Uterus (tissue), 3 donors: ENCODE measurements at regions not wholly inside any gene's neighbourhood (a gene's known extent, or its start where the extent isn't known, plus 50 kb on each side); places are given as distances from the start of the nearest gene placed in this dataset.

Source experiments
- DNase-seq, 2 donors: peaks; one replicate each; pipeline ENCODE4 v3.0.0-alpha.2; 2019 to 2020
- H3K27ac ChIP-seq, 2 donors: fragments of 200-600 bp; sonication (generic); 1 replicate in 1 of 2; 2 replicates in 1 of 2; pipeline ENCODE4 v1.5.1; 2016 to 2018
- H3K27me3 ChIP-seq, 2 donors: fragments of 200-600 bp; sonication (generic); one replicate each; pipeline ENCODE4 v1.5.1; 2018 to 2019; ENCODE audit warnings: control low read depth in 1 of 2
- H3K36me3 ChIP-seq, 2 donors: fragments of 200-600 bp; sonication (generic); one replicate each; pipeline ENCODE4 v1.5.1; 2019; ENCODE audit warnings: control low read depth in 1 of 2
- H3K4me1 ChIP-seq, 2 donors: fragments of 200-600 bp; sonication (generic); one replicate each; pipeline ENCODE4 v1.5.1; 2018 to 2019; ENCODE audit warnings: control low read depth in 1 of 2
- H3K4me3 ChIP-seq, 2 donors: fragments of 200-600 bp; sonication (generic); 1 replicate in 1 of 2; 2 replicates in 1 of 2; pipeline ENCODE4 v1.5.1; 2018 to 2019; ENCODE audit warnings: mild to moderate bottlenecking in 1 of 2
- H3K9me3 ChIP-seq, 2 donors: fragments of 200-600 bp; sonication (generic); one replicate each; pipeline ENCODE4 v1.5.1; 2019; ENCODE audit warnings: control low read depth in 1 of 2
- POLR2A ChIP-seq, 2 donors: fragments of 450-650 bp; IDR thresholded peaks; one replicate each; pipeline ENCODE4 v1.6.1; 2016; ENCODE audit warnings: antibody characterized with exemption in 2 of 2, mild to moderate bottlenecking in 1 of 2, moderate library complexity in 1 of 2
- intact Hi-C: fragments of 100-400 bp; cut with DNase I; formaldehyde crosslinking; loops from one replicate; pipeline ENCODE4 v1.15.1; 2023; ENCODE audit warnings: low total_unique reads
- TF ChIP-seq, protein P1 (sequence below), 4 experiments: fragments of 200-600 bp in 2 of 4; fragments of 450-650 bp in 2 of 4; sonication (generic) in 2 of 4; IDR thresholded peaks; one replicate each; pipeline ENCODE4 v1.5.1; 2016 to 2019; ENCODE audit warnings: antibody characterized with exemption in 4 of 4, mild to moderate bottlenecking in 2 of 4, moderate library complexity in 1 of 4
- donor health status: DM: yes; HTN: yes; CAD: no.

DNA sequence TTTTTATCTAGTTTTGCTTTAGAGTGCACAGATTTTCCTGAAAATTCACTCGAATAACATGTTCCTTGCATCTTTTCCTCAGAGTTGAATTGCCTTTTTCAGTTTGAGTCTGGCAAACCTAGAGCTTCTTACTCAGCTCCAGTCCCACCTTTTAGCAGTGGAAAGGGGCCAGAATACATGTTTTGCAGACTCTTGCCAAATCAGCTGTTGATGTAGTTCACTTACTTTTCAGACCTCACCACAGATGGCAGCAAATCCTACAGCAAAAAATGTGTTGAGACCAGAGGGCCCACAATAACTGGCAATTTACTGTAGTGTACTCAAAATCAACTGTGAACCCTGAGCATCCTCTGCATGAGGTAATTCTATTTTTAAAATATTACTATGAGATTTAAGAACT is 545.2 kb upstream of the ACO1 start:
- H3K36me3 ChIP-seq, result no peaks in the 10 kb centered on the region
- no peak for DNase-seq
- H3K4me3 ChIP-seq, result no peak overlapping the region
- no peaks in the 10 kb centered on the region for H3K27me3 ChIP-seq
- TF ChIP-seq, protein P1, sequence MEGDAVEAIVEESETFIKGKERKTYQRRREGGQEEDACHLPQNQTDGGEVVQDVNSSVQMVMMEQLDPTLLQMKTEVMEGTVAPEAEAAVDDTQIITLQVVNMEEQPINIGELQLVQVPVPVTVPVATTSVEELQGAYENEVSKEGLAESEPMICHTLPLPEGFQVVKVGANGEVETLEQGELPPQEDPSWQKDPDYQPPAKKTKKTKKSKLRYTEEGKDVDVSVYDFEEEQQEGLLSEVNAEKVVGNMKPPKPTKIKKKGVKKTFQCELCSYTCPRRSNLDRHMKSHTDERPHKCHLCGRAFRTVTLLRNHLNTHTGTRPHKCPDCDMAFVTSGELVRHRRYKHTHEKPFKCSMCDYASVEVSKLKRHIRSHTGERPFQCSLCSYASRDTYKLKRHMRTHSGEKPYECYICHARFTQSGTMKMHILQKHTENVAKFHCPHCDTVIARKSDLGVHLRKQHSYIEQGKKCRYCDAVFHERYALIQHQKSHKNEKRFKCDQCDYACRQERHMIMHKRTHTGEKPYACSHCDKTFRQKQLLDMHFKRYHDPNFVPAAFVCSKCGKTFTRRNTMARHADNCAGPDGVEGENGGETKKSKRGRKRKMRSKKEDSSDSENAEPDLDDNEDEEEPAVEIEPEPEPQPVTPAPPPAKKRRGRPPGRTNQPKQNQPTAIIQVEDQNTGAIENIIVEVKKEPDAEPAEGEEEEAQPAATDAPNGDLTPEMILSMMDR (IDR thresholded peaks at IDR 0.05), result no peak
- no peak for TF ChIP-seq POLR2A (IDR thresholded peaks at IDR 0.05)
- intact Hi-C loops, result no loop called here
- no peaks in the 10 kb centered on the region for H3K9me3 ChIP-seq
- no peak overlapping the region for H3K27ac ChIP-seq
- H3K4me1 ChIP-seq, result no peaks in the 10 kb centered on the region

DNA sequence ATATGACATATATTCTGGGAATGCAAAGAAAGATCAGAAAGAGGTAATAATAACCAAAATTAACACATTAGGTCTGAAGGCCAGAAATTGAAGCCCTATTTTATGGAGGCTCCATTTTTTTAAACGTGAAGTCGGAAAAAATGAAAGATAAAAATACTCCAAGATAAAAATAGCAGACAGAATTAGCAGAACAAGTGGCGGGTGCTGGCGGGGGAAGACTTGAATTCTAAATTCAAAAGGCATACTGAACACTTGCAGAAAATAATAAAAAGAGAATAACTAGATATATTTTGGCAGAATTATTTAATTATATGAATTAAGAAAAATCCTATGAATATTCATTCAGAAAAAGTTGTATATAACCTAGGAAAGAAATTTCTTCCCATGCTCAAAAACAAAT is 543.7 kb upstream of the ACO1 start:
- Histone ChIP-seq H3K27ac (no peak overlapping the region), H3K4me3 (no peak overlapping the region), H3K36me3 (no peaks in the 10 kb centered on the region), H3K9me3 (no peaks in the 10 kb centered on the region), H3K27me3 (no peaks in the 10 kb centered on the region), H3K4me1 (no peaks in the 10 kb centered on the region)
- intact Hi-C loops, result no loop called here
- no peak for DNase-seq
- TF ChIP-seq POLR2A (IDR thresholded peaks at IDR 0.05), result no peak
- TF ChIP-seq, protein P1 (IDR thresholded peaks at IDR 0.05), result no peak

DNA sequence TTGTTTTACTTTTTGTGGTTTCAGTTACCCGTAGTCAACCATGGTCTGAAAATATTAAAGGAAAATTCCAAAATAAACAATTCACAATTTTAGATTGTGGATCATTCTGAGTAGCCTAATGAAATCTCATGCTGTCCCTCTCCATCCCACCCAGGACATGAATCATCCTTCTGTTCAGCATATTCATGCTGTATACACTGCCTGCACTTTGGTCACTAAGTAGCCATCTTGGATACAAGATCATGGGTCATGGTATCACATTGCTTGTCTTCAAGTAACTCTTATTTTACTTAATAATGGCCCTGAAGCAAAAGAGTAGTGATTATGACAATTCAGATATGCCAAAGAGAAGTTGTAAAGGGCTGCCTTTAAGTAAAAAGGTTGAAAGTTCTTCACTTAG is 536.5 kb upstream of the ACO1 start:
- DNase-seq, result no peak
- Histone ChIP-seq H3K27me3 (no peaks in the 10 kb centered on the region), H3K9me3 (no peaks in the 10 kb centered on the region), H3K4me1 (no peaks in the 10 kb centered on the region), H3K36me3 (no peaks in the 10 kb centered on the region), H3K27ac (no peak overlapping the region), H3K4me3 (no peak overlapping the region)
- intact Hi-C loops, result no loop called here
- TF ChIP-seq POLR2A (IDR thresholded peaks at IDR 0.05), result no peak
- TF ChIP-seq, protein P1 (IDR thresholded peaks at IDR 0.05), result no peak

DNA sequence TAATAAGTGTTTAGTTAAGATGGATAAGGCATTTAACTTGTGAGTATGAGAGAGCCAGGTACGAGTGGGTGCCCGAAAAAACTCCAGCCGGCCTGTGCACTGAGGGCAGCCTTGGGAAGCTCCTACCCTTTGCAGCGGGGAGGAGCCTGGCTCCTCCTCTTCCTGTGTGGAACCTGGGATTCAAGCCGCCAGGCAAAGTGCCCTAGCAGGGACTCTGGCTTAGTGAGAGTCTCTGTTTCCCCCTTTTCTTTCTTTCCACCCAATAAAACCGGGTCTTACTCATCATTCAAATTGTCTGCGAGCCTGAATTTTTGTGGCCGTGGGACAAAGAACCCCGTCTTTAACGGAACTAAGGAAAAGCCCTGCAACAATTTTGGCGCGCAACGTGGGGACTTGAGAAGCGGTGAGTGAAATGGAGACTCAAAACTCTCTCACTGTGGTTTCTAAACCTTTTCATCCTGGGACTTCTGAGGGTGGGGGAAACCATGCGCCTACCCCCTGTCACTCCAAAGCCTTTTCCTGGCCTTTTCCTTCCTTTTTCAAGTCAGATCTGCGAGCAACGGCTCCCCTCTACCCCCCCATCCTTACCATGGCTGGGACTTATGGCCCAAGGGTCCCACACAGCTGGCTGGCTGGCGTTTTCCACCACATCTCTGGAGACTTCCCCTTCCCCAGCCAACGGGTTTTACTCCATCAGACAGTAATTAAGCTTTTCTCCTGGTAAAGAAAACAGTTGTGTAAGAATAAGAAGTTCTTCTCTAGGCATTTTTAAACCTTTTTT is 535.7 kb upstream of the ACO1 start:
- H3K36me3 ChIP-seq, result no peaks in the 10 kb centered on the region
- H3K27me3 ChIP-seq, result no peaks in the 10 kb centered on the region
- intact Hi-C loops, result no loop called here
- TF ChIP-seq, protein P1 (IDR thresholded peaks at IDR 0.05), result no peak
- no peak for TF ChIP-seq POLR2A (IDR thresholded peaks at IDR 0.05)
- no peak overlapping the region for H3K27ac ChIP-seq
- no peaks in the 10 kb centered on the region for H3K4me1 ChIP-seq
- no peaks in the 10 kb centered on the region for H3K9me3 ChIP-seq
- no peak overlapping the region for H3K4me3 ChIP-seq
- DNase-seq, result no peak

DNA sequence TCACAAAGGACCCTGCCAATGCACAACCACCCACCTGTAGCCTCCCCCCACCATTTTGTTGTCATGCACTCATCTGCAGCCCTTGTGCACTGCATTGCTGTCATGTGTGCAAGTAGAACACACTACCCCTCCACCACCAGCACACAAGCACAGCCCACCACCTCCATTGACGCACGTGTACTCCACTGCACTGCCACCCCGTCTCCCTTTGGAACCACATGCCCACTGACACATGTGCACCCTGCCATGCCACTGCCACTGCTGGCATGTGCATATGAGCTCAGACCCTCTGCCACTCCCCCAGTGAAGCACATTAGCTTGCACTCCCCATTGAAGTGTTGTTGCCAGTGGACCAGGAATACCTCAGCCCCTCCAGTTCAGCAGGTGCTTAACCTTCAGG is 530.3 kb upstream of the ACO1 start:
- no peaks in the 10 kb centered on the region for H3K9me3 ChIP-seq
- no peak for TF ChIP-seq POLR2A (IDR thresholded peaks at IDR 0.05)
- TF ChIP-seq, protein P1 (IDR thresholded peaks at IDR 0.05), result no peak
- no peak overlapping the region for H3K4me3 ChIP-seq
- no peak overlapping the region for H3K27ac ChIP-seq
- H3K36me3 ChIP-seq, result no peaks in the 10 kb centered on the region
- DNase-seq, result no peak
- intact Hi-C loops, result no loop called here
- H3K4me1 ChIP-seq, result no peaks in the 10 kb centered on the region
- H3K27me3 ChIP-seq, result no peaks in the 10 kb centered on the region
